Neural progenitor cell (in vitro differentiated cells): ENCODE measurements at regions not wholly inside any gene's neighbourhood (a gene's known extent, or its start where the extent isn't known, plus 50 kb on each side); places are given as distances from the start of the nearest gene placed in this dataset.

ENCODE experiments used
- DNase-seq: peaks from one replicate; pipeline ENCODE4 v3.0.0-alpha.2; 2016; ENCODE audit warnings: low spot score
- H2AFZ ChIP-seq: fragments of 200-600 bp; sonication (generic); replicated peaks from 2 replicates; pipeline ENCODE4 v1.6.1; 2016; ENCODE audit warnings: antibody characterized with exemption
- H3F3A ChIP-seq: fragments of 200-600 bp; sonication (generic); 2 replicates; pipeline ENCODE4 v1.6.1; 2016; ENCODE audit warnings: antibody characterized with exemption, low read depth
- H3K27ac ChIP-seq: fragments of 200-600 bp; sonication (generic); 2 replicates; pipeline ENCODE4 v1.5.1; 2016; ENCODE audit warnings: mild to moderate bottlenecking
- H3K27me3 ChIP-seq: fragments of 200-600 bp; sonication (generic); 2 replicates; pipeline ENCODE4 v1.6.1; 2016; ENCODE audit warnings: mild to moderate bottlenecking, moderate library complexity
- H3K36me3 ChIP-seq: fragments of 200-600 bp; sonication (generic); 2 replicates; pipeline ENCODE4 v1.5.1; 2016
- H3K4me1 ChIP-seq: fragments of 200-600 bp; sonication (generic); 2 replicates; pipeline ENCODE4 v1.6.1; 2016; ENCODE audit warnings: mixed run types
- H3K4me2 ChIP-seq: fragments of 200-600 bp; sonication (generic); 2 replicates; pipeline ENCODE4 v1.6.1; 2016
- H3K4me3 ChIP-seq: fragments of 200-600 bp; sonication (generic); 2 replicates; pipeline ENCODE4 v1.5.1; 2016
- H3K79me2 ChIP-seq: fragments of 200-600 bp; sonication (generic); 2 replicates; pipeline ENCODE4 v1.6.1; 2016; ENCODE audit warnings: low read depth
- H3K9ac ChIP-seq: fragments of 200-600 bp; sonication (generic); 2 replicates; pipeline ENCODE4 v1.6.1; 2016
- H3K9me3 ChIP-seq: fragments of 200-600 bp; sonication (generic); 2 replicates; pipeline ENCODE4 v1.5.1; 2016; ENCODE audit warnings: low read depth
- H4K20me1 ChIP-seq: fragments of 200-600 bp; sonication (generic); 2 replicates; pipeline ENCODE4 v1.6.1; 2016; ENCODE audit warnings: low read depth
- H3K27ac Mint-ChIP-seq: 3 replicates; pipeline ENCODE4 v1.8.0; 2021; ENCODE audit warnings: mixed read lengths
- H3K27me3 Mint-ChIP-seq: 2 replicates; pipeline ENCODE4 v1.8.0; 2022; ENCODE audit warnings: low read depth, mild to moderate bottlenecking, inconsistent platforms, moderate library complexity, mixed read lengths; ENCODE audit not compliant: insufficient read depth
- H3K36me3 Mint-ChIP-seq: 3 replicates; pipeline ENCODE4 v1.8.0; 2021; ENCODE audit warnings: mixed read lengths
- H3K4me1 Mint-ChIP-seq: 3 replicates; pipeline ENCODE4 v1.8.0; 2021; ENCODE audit warnings: mixed read lengths
- H3K4me3 Mint-ChIP-seq: 3 replicates; pipeline ENCODE4 v1.8.0; 2021; ENCODE audit warnings: mild to moderate bottlenecking, moderate library complexity, mixed read lengths
- H3K9me3 Mint-ChIP-seq: 3 replicates; pipeline ENCODE4 v1.8.0; 2020; ENCODE audit warnings: mixed read lengths
- CTCF ChIP-seq: fragments of 200-600 bp; sonication (generic); IDR thresholded peaks from 2 replicates; pipeline ENCODE4 v1.5.1; 2017; ENCODE audit warnings: antibody characterized with exemption, mild to moderate bottlenecking
- EZH2 ChIP-seq: fragments of 200-600 bp; sonication (generic); IDR thresholded peaks from 2 replicates; pipeline ENCODE4 v1.6.1; 2017; ENCODE audit warnings: antibody characterized with exemption, mild to moderate bottlenecking, moderate library complexity
- EZH2phosphoT487 ChIP-seq: fragments of 200-600 bp; sonication (generic); IDR thresholded peaks from 2 replicates; pipeline ENCODE4 v1.6.1; 2017; ENCODE audit warnings: antibody characterized with exemption

- Mint-ChIP-seq H3K9me3 (peaks cover 3% of the 10 kb centered on the region), H3K4me1 (no peaks in the 10 kb centered on the region), H3K27me3 (no peaks in the 10 kb centered on the region), H3K27ac (no peak overlapping the region), H3K36me3 (no peaks in the 10 kb centered on the region), H3K4me3 (no peak overlapping the region)
- no peaks in the 10 kb centered on the region for H3K27me3 ChIP-seq
- no peaks in the 10 kb centered on the region for H4K20me1 ChIP-seq
- H3K27ac ChIP-seq: no peak overlapping the region
- H3K4me1 ChIP-seq: no peaks in the 10 kb centered on the region
- no peak overlapping the region for H3K4me3 ChIP-seq
- H3K79me2 ChIP-seq: no peaks in the 10 kb centered on the region
- no peaks in the 10 kb centered on the region for H3K36me3 ChIP-seq
- no peaks in the 10 kb centered on the region for H3F3A ChIP-seq
- H2AFZ ChIP-seq: no peak overlapping the region
- TF ChIP-seq EZH2: no peak
- TF ChIP-seq EZH2phosphoT487: no peak
- H3K4me2 ChIP-seq: no peak overlapping the region
- H3K9me3 ChIP-seq: no peaks in the 10 kb centered on the region
- no peak for DNase-seq
- no peak overlapping the region for H3K9ac ChIP-seq
Measured at GRCh38 chr5:18944771-18945170, 1043.2 kb downstream of the CDH18 start.

- Histone ChIP-seq H3K4me1 (no peaks in the 10 kb centered on the region), H3F3A (no peaks in the 10 kb centered on the region), H3K27me3 (no peaks in the 10 kb centered on the region), H3K4me3 (no peak overlapping the region), H2AFZ (peak overlapping the region; percentile 0), H3K4me2 (no peak overlapping the region), H3K27ac (no peak overlapping the region), H4K20me1 (no peaks in the 10 kb centered on the region), H3K36me3 (no peaks in the 10 kb centered on the region), H3K9ac (no peak overlapping the region), H3K9me3 (no peaks in the 10 kb centered on the region), H3K79me2 (no peaks in the 10 kb centered on the region)
- Mint-ChIP-seq H3K36me3 (no peaks in the 10 kb centered on the region), H3K4me3 (no peak overlapping the region), H3K9me3 (no peaks in the 10 kb centered on the region), H3K27ac (no peak overlapping the region), H3K27me3 (peaks cover 4% of the 10 kb centered on the region), H3K4me1 (no peaks in the 10 kb centered on the region)
- DNase-seq: no peak
- TF ChIP-seq CTCF (no peak), EZH2phosphoT487 (no peak), EZH2 (no peak)
Measured at GRCh38 chr5:18954239-18954638, 1033.8 kb downstream of the CDH18 start.

- Histone ChIP-seq H3K4me3 (no peak overlapping the region), H2AFZ (no peak overlapping the region), H3K27me3 (no peaks in the 10 kb centered on the region), H3K27ac (no peak overlapping the region), H3F3A (no peaks in the 10 kb centered on the region), H3K9me3 (no peaks in the 10 kb centered on the region), H4K20me1 (no peaks in the 10 kb centered on the region), H3K36me3 (no peaks in the 10 kb centered on the region), H3K9ac (no peak overlapping the region), H3K79me2 (no peaks in the 10 kb centered on the region), H3K4me2 (no peak overlapping the region), H3K4me1 (no peaks in the 10 kb centered on the region)
- no peak overlapping the region for H3K4me3 Mint-ChIP-seq
- H3K36me3 Mint-ChIP-seq: no peaks in the 10 kb centered on the region
- H3K27ac Mint-ChIP-seq: no peak overlapping the region
- H3K9me3 Mint-ChIP-seq: no peaks in the 10 kb centered on the region
- H3K27me3 Mint-ChIP-seq: peaks cover 6% of the 10 kb centered on the region
- TF ChIP-seq EZH2phosphoT487: no peak
- TF ChIP-seq CTCF: no peak
- no peak for TF ChIP-seq EZH2
- no peak for DNase-seq
- H3K4me1 Mint-ChIP-seq: no peaks in the 10 kb centered on the region
Measured at GRCh38 chr5:18959535-18959934, 1028.5 kb downstream of the CDH18 start.

- TF ChIP-seq EZH2: no peak
- no peak for TF ChIP-seq EZH2phosphoT487
- TF ChIP-seq CTCF: no peak
- Histone ChIP-seq H2AFZ (no peak overlapping the region), H3K79me2 (no peaks in the 10 kb centered on the region), H3K27ac (no peak overlapping the region), H4K20me1 (no peaks in the 10 kb centered on the region), H3K9me3 (no peaks in the 10 kb centered on the region), H3K9ac (no peak overlapping the region), H3K4me1 (no peaks in the 10 kb centered on the region), H3K4me3 (no peak overlapping the region), H3K4me2 (no peak overlapping the region), H3K36me3 (no peaks in the 10 kb centered on the region), H3F3A (no peaks in the 10 kb centered on the region), H3K27me3 (no peaks in the 10 kb centered on the region)
- Mint-ChIP-seq H3K4me3 (no peak overlapping the region), H3K27me3 (peaks cover 6% of the 10 kb centered on the region), H3K4me1 (no peaks in the 10 kb centered on the region), H3K36me3 (no peaks in the 10 kb centered on the region), H3K27ac (no peak overlapping the region), H3K9me3 (no peaks in the 10 kb centered on the region)
- DNase-seq: no peak
Measured at GRCh38 chr5:18961234-18961633, 1026.8 kb downstream of the CDH18 start.
